ENCODE measurements at regions not wholly inside any gene's neighbourhood (a gene's known extent, or its start where the extent isn't known, plus 50 kb on each side); places are given as distances from the start of the nearest gene placed in this dataset.

- Histone ChIP-seq H3K9me3 (ENCODE audit: control insufficient read depth, insufficient read depth, low read length) (no peaks in the 10 kb centered on the region), H3K27me3 (ENCODE audit: control insufficient read depth, insufficient read depth, low read length) (no peaks in the 10 kb centered on the region), H3K36me3 (ENCODE audit: control insufficient read depth, insufficient read depth, low read length) (no peaks in the 10 kb centered on the region), H2BK15ac (ENCODE audit: low read depth, low read length) (no peak overlapping the region), H3K4ac (ENCODE audit: low read depth, low read length) (no peak overlapping the region), H2BK120ac (ENCODE audit: low read depth, low read length) (no peak overlapping the region), H3K9me1 (ENCODE audit: insufficient read depth, low read length) (no peaks in the 10 kb centered on the region), H2BK20ac (ENCODE audit: low read depth, low read length) (no peak overlapping the region), H3K18ac (ENCODE audit: low read depth, low read length) (no peak overlapping the region), H3K4me1 (ENCODE audit: control insufficient read depth, insufficient read depth, low read length) (no peaks in the 10 kb centered on the region), H2AK5ac (ENCODE audit: low read depth, low read length) (no peak overlapping the region), H3K56ac (ENCODE audit: extremely low read depth, insufficient read depth, low read length) (no peak overlapping the region), H2AFZ (replicated peaks; ENCODE audit: low read length, poor library complexity) (no peak overlapping the region), H3K14ac (replicated peaks; ENCODE audit: low read depth, low read length) (no peak overlapping the region), H3K4me2 (ENCODE audit: low read depth, low read length) (no peak overlapping the region), H3K9ac (ENCODE audit: low read depth, low read length) (no peak overlapping the region), H2AK9ac (replicated peaks; ENCODE audit: low read depth, low read length, poor library complexity) (no peak overlapping the region), H3K4me3 (ENCODE audit: insufficient read depth, low read depth, low read length) (no peak overlapping the region), H4K8ac (ENCODE audit: low read depth in 2 of 2, low read length in 2 of 2) (no peak overlapping the region), H2BK5ac (ENCODE audit: low read depth, low read length, poor library complexity, severe bottlenecking) (no peak overlapping the region), H4K5ac (ENCODE audit: low read depth, low read length) (no peak overlapping the region), H4K20me1 (ENCODE audit: insufficient read depth, low read length) (no peaks in the 10 kb centered on the region), H3K23ac (ENCODE audit: low read depth, low read length) (no peak overlapping the region), H3K79me1 (ENCODE audit: low read depth in 1 of 2, low read length in 2 of 2) (no peaks in the 10 kb centered on the region), H3K27ac (ENCODE audit: insufficient read depth, low read length) (no peak overlapping the region), H4K91ac (ENCODE audit: insufficient read depth, low read depth, low read length) (no peak overlapping the region)
- no TSS peak for BruUV-seq (replicated peaks)
- dilution Hi-C loops (cut with HindIII; ENCODE audit: low sequenced_read_pairs, unreplicated experiment) (no loop called here), intact Hi-C loops (cut with micrococcal nuclease) (no loop called here), in situ Hi-C loops (cut with MboI; ENCODE audit: low sequenced_read_pairs) (loop anchor here (25.0 kb wide), 1 partner anchor 110 kb away; no protein-coding TSS in a partner anchor)
- DNase-seq (no peak), ATAC-seq (ENCODE audit: low read depth) (no peak)
- CTCF ChIA-PET, result no interaction called here
- POLR2A ChIA-PET (ENCODE audit: unreplicated experiment), result no interaction called here
- 81% methylated on average over 3 of the region's 5 CpGs; no CpG with 5 or more reads in 1 of the 2 experiments for WGBS, 2 experiments (ENCODE audit: extremely low coverage in 2 of 2, insufficient read length in 1 of 2)
- no peak for TF ChIP-seq RCOR1 (IDR thresholded peaks at IDR 0.05; ENCODE audit: insufficient replicate concordance, low read length)
- no peak for TF ChIP-seq RAD21 (IDR thresholded peaks at IDR 0.05; ENCODE audit: low read length)
These were observed 469.3 kb downstream of the TOX3 start for GRCh38 chr16:52077607-52078006.

All from IMR-90 (cell line).